GM12874 (cell line): ENCODE measurements at regions not wholly inside any gene's neighbourhood (a gene's known extent, or its start where the extent isn't known, plus 50 kb on each side); places are given as distances from the start of the nearest gene placed in this dataset.

Source experiments
- TF ChIP-seq, protein P1 (sequence below): IDR thresholded peaks from 2 replicates; pipeline ENCODE4 v1.5.1; 2011; ENCODE audit warnings: low read depth, mild to moderate bottlenecking, control low read depth, low read length, moderate library complexity; ENCODE audit not compliant: insufficient read depth

DNA sequence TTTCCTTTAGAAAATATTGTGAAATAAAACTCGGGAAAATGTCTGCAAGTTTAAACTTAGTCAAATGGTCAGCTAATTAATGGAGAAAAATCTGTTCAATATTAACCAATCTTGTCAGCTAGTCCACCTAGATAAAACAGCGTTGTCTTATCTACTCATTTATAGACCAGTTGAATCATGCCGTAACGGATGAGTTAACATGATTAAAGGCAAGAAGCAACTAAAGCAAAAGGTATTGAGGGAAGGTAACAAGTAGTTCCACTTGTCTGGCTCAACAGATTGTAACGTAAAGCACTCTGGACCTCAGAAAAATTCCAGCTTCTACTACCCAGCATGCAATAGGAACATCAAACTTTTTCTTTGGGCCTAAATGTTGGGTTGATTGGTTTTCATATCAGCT, 958.2 kb downstream of the DIAPH3 start:
- TF ChIP-seq, protein P1, sequence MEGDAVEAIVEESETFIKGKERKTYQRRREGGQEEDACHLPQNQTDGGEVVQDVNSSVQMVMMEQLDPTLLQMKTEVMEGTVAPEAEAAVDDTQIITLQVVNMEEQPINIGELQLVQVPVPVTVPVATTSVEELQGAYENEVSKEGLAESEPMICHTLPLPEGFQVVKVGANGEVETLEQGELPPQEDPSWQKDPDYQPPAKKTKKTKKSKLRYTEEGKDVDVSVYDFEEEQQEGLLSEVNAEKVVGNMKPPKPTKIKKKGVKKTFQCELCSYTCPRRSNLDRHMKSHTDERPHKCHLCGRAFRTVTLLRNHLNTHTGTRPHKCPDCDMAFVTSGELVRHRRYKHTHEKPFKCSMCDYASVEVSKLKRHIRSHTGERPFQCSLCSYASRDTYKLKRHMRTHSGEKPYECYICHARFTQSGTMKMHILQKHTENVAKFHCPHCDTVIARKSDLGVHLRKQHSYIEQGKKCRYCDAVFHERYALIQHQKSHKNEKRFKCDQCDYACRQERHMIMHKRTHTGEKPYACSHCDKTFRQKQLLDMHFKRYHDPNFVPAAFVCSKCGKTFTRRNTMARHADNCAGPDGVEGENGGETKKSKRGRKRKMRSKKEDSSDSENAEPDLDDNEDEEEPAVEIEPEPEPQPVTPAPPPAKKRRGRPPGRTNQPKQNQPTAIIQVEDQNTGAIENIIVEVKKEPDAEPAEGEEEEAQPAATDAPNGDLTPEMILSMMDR = no peak

- TF ChIP-seq, protein P1 = no peak
Measured at GRCh38 chr13:59208405-59209195, 955.1 kb downstream of the DIAPH3 start.

DNA sequence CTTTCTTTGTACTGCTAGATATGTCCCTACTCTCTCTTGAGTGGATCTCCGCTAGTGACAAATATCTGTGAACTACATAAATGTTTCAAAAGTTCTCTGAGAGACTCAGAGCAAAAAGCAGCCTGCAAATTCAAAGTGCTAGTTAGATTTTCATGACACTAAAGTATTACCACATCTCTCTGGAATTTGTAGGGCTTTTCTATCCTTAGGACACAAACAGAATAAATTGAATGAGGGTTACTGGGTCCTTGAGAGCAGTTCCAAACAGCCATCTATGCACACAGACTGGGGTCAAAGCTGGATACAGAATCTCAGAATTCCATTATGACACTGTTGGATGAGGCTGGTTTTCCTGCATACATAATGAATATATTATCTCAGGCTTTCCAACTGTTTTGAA, 953.2 kb downstream of the DIAPH3 start:
- TF ChIP-seq, protein P1 = no peak

DNA sequence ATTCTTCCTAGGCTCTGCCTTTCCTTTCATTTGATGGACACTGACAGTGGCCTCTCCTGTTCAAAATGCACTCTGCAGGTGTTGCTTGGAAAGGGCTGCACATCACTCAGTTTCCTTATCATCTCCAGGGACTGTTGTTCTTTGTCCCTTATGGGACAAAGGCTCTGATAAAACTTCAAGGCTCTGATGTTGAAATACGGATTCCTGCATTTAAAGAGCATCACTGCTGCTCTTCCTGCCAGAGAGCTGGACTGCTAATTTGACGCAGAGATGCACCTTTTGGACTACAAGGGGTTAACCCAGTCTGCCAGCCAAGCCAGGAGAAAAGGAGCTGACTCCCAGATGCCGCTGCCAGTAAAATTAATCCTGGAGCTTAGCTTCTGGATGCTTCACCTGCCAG, 952.1 kb downstream of the DIAPH3 start:
- TF ChIP-seq, protein P1 = no peak

DNA sequence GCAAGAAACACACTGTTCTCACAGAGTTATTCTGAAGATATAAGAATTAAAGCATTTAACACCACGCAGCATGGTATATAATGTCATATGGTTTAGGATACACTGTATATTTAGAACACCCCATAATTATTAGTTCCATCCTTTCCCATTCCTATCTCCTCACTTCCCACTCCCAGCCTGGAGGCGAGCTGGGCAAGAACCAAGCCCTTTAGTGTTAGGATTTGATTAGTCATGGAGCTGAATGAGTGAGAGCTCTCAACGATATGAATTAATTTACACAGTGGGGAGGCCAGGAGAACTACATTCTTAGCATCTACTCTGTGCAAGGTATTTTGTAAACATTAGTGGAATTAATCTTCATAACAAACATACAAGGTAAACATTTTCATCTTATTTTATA, 934.3 kb downstream of the DIAPH3 start:
- TF ChIP-seq, protein P1 = no peak

DNA sequence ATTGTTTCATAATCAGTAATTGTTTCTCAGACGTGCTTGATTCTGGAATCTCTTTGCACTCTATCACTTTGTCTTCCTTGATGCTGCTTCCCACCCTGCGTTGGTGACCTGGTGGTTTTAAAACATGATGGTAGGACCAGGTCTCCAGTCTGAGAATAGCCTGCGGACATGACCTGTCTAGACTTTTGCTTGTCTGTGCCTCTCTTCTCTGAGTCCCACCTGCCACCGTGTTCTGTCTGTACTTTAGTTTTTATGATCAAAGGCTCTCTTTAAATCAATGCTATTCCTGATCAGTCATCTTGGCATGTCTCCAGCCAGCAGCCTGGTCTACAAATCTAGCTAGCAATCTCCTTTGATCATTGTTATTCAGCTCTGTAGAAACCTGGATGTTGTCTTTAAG, 933.9 kb downstream of the DIAPH3 start:
- TF ChIP-seq, protein P1 = no peak

- TF ChIP-seq, protein P1 = no peak
Measured at GRCh38 chr13:59230484-59231264, 933.1 kb downstream of the DIAPH3 start.
